Astrocyte (in vitro differentiated cells and primary cell): ENCODE measurements at regions not wholly inside any gene's neighbourhood (a gene's known extent, or its start where the extent isn't known, plus 50 kb on each side); places are given as distances from the start of the nearest gene placed in this dataset.

Experiments used
- DNase-seq: peaks from one replicate; pipeline ENCODE4 v3.0.0-alpha.2; 2010; ENCODE audit warnings: low read depth
- FAIRE-seq: peaks from 2 replicates; lab custom pipeline; 2011; peaks lifted over from hg19 to GRCh38; lab: Jason Lieb, UNC
- H2AFZ ChIP-seq: 2 replicates; pipeline ENCODE4 v1.6.0; 2012; ENCODE audit warnings: low read depth, low read length, inconsistent platforms
- H3K27ac ChIP-seq: 2 replicates; pipeline ENCODE4 v1.5.1; 2011; ENCODE audit warnings: low read depth, low read length, inconsistent platforms
- H3K27me3 ChIP-seq: 2 replicates; pipeline ENCODE4 v1.6.0; 2011; ENCODE audit warnings: low read length, inconsistent platforms; ENCODE audit not compliant: insufficient read depth
- H3K36me3 ChIP-seq: 2 replicates; pipeline ENCODE4 v1.5.1; 2011; ENCODE audit warnings: low read length, inconsistent platforms; ENCODE audit not compliant: insufficient read depth
- H3K4me1 ChIP-seq: 2 replicates; pipeline ENCODE4 v1.5.1; 2011; ENCODE audit warnings: low read length, inconsistent platforms; ENCODE audit not compliant: insufficient read depth
- H3K4me2 ChIP-seq: 2 replicates; pipeline ENCODE4 v1.6.0; 2012; ENCODE audit warnings: low read length, inconsistent platforms
- H3K4me3 ChIP-seq: 2 replicates; pipeline ENCODE4 v1.5.1; 2011; ENCODE audit warnings: low read depth, mild to moderate bottlenecking, low read length, inconsistent platforms; ENCODE audit not compliant: insufficient read depth
- H3K79me2 ChIP-seq: 2 replicates; pipeline ENCODE4 v1.6.0; 2012; ENCODE audit warnings: mild to moderate bottlenecking, low read length, inconsistent platforms; ENCODE audit not compliant: insufficient read depth
- H3K9ac ChIP-seq: 2 replicates; pipeline ENCODE4 v1.6.0; 2012; ENCODE audit warnings: mild to moderate bottlenecking, low read length, inconsistent platforms
- H3K9me3 ChIP-seq: 2 replicates; pipeline ENCODE4 v1.5.1; 2012; ENCODE audit warnings: low read depth, mild to moderate bottlenecking, low read length, inconsistent platforms; ENCODE audit not compliant: insufficient read depth
- H4K20me1 ChIP-seq: 2 replicates; pipeline ENCODE4 v1.6.0; 2012; ENCODE audit warnings: low read length, inconsistent platforms; ENCODE audit not compliant: insufficient read depth
- H3K27ac Mint-ChIP-seq: one replicate; pipeline ENCODE4 v1.8.0; 2021; ENCODE audit warnings: mild to moderate bottlenecking, mixed read lengths; ENCODE audit not compliant: unreplicated experiment
- H3K27me3 Mint-ChIP-seq: one replicate; pipeline ENCODE4 v1.8.0; 2021; ENCODE audit warnings: low read depth, mixed read lengths; ENCODE audit not compliant: unreplicated experiment
- H3K36me3 Mint-ChIP-seq: one replicate; pipeline ENCODE4 v1.8.0; 2021; ENCODE audit warnings: low read depth, mixed read lengths; ENCODE audit not compliant: unreplicated experiment
- H3K4me1 Mint-ChIP-seq: one replicate; pipeline ENCODE4 v1.8.0; 2021; ENCODE audit warnings: low read depth, mixed read lengths; ENCODE audit not compliant: unreplicated experiment
- H3K4me3 Mint-ChIP-seq: one replicate; pipeline ENCODE4 v1.8.0; 2021; ENCODE audit warnings: mild to moderate bottlenecking, moderate library complexity, mixed read lengths; ENCODE audit not compliant: unreplicated experiment
- H3K9me3 Mint-ChIP-seq: one replicate; pipeline ENCODE4 v1.8.0; 2021; ENCODE audit warnings: mild to moderate bottlenecking, mixed read lengths; ENCODE audit not compliant: unreplicated experiment
- EZH2 ChIP-seq: IDR thresholded peaks from 2 replicates; pipeline ENCODE4 v1.6.1; 2012; ENCODE audit warnings: mild to moderate bottlenecking, low read length, inconsistent platforms; ENCODE audit not compliant: insufficient read depth
- TF ChIP-seq, protein P1 (sequence below): IDR thresholded peaks from 2 replicates; pipeline ENCODE4 v1.5.1; 2011; ENCODE audit warnings: low read depth, mild to moderate bottlenecking, inconsistent platforms, low read length, moderate library complexity; ENCODE audit not compliant: insufficient read depth

DNA sequence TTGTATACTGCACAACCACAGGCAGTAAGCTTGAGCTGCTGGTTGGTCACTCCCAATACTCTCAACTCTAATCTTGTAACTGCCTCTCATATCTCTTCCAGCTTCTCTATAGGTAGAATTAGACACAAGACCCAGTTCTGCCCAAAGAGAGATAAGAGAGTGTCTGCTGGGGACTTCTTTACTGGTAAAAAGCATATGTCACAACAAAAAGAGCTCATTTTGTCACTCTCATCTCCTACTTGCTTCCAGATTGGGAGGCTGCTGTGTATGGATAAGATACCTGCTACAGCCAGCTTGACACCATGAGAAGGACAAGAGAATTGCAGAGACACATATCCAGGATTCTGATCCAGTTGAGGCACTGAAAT lies 165.2 kb downstream of the PTH2R start:
- no peaks in the 10 kb centered on the region for H3K27me3 Mint-ChIP-seq
- H3K4me1 ChIP-seq, result no peaks in the 10 kb centered on the region

GRCh38 chr2:208573569-208573968 lies 167.0 kb downstream of the PTH2R start:
- Mint-ChIP-seq H3K4me1 (no peaks in the 10 kb centered on the region), H3K27me3 (no peaks in the 10 kb centered on the region), H3K36me3 (no peaks in the 10 kb centered on the region), H3K27ac (no peak overlapping the region), H3K9me3 (peaks cover 4% of the 10 kb centered on the region), H3K4me3 (no peak overlapping the region)
- Histone ChIP-seq H3K36me3 (no peaks in the 10 kb centered on the region), H3K9me3 (no peaks in the 10 kb centered on the region), H3K4me1 (no peaks in the 10 kb centered on the region), H4K20me1 (no peaks in the 10 kb centered on the region), H3K27ac (no peak overlapping the region), H3K79me2 (no peaks in the 10 kb centered on the region), H2AFZ (no peak overlapping the region), H3K4me3 (no peak overlapping the region), H3K27me3 (no peaks in the 10 kb centered on the region), H3K4me2 (no peak overlapping the region), H3K9ac (no peak overlapping the region)
- no peak for FAIRE-seq
- TF ChIP-seq EZH2, result no peak
- TF ChIP-seq, protein P1, sequence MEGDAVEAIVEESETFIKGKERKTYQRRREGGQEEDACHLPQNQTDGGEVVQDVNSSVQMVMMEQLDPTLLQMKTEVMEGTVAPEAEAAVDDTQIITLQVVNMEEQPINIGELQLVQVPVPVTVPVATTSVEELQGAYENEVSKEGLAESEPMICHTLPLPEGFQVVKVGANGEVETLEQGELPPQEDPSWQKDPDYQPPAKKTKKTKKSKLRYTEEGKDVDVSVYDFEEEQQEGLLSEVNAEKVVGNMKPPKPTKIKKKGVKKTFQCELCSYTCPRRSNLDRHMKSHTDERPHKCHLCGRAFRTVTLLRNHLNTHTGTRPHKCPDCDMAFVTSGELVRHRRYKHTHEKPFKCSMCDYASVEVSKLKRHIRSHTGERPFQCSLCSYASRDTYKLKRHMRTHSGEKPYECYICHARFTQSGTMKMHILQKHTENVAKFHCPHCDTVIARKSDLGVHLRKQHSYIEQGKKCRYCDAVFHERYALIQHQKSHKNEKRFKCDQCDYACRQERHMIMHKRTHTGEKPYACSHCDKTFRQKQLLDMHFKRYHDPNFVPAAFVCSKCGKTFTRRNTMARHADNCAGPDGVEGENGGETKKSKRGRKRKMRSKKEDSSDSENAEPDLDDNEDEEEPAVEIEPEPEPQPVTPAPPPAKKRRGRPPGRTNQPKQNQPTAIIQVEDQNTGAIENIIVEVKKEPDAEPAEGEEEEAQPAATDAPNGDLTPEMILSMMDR, result no peak
- DNase-seq, result no peak

More for the DNA sequence above, 165.2 kb downstream of the PTH2R start:
- Mint-ChIP-seq H3K9me3 (no peaks in the 10 kb centered on the region), H3K27ac (no peak overlapping the region), H3K4me3 (no peak overlapping the region), H3K36me3 (no peaks in the 10 kb centered on the region), H3K4me1 (no peaks in the 10 kb centered on the region)
- no peak overlapping the region for H2AFZ ChIP-seq
- H3K27me3 ChIP-seq, result no peaks in the 10 kb centered on the region
- H3K4me3 ChIP-seq, result no peak overlapping the region
- DNase-seq (no peak), FAIRE-seq (no peak)
- H3K27ac ChIP-seq, result no peak overlapping the region
- no peak overlapping the region for H3K4me2 ChIP-seq
- no peaks in the 10 kb centered on the region for H4K20me1 ChIP-seq
- no peaks in the 10 kb centered on the region for H3K36me3 ChIP-seq
- TF ChIP-seq, protein P1, result no peak
- no peak for TF ChIP-seq EZH2
- H3K9ac ChIP-seq, result no peak overlapping the region
- H3K9me3 ChIP-seq, result no peaks in the 10 kb centered on the region
- no peaks in the 10 kb centered on the region for H3K79me2 ChIP-seq

DNA sequence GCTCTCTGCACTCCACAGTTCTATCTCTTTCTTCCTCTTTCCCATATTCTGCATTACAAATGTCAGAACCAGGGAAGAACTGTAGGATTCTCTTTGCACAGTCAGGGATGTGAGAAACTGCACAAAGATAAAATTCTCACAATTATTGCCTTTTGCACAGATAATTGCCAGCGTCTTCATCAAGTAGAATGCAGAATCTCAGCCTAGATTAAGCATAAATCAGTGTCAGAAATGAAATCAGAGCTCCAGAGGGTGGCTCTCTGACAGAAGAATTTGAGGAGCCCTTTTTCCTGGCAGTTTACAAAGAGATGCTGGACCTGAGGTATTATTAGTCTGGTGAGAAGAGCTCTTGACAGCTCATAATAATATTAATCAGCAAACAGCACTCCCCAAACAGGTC lies 173.1 kb downstream of the PTH2R start:
- Histone ChIP-seq H3K4me1 (no peaks in the 10 kb centered on the region), H3K4me3 (no peak overlapping the region), H3K27me3 (no peaks in the 10 kb centered on the region), H3K9me3 (no peaks in the 10 kb centered on the region), H3K27ac (no peak overlapping the region), H2AFZ (no peak overlapping the region), H4K20me1 (no peaks in the 10 kb centered on the region), H3K79me2 (no peaks in the 10 kb centered on the region), H3K9ac (no peak overlapping the region), H3K36me3 (no peaks in the 10 kb centered on the region), H3K4me2 (no peak overlapping the region)
- TF ChIP-seq EZH2, result no peak
- TF ChIP-seq, protein P1, result no peak
- Mint-ChIP-seq H3K27me3 (no peaks in the 10 kb centered on the region), H3K36me3 (no peaks in the 10 kb centered on the region), H3K9me3 (peaks cover 4% of the 10 kb centered on the region), H3K27ac (no peak overlapping the region), H3K4me3 (no peak overlapping the region), H3K4me1 (no peaks in the 10 kb centered on the region)
- DNase-seq (no peak), FAIRE-seq (no peak)
